OCI-LY3 (cell line): ENCODE measurements at regions not wholly inside any gene's neighbourhood (a gene's known extent, or its start where the extent isn't known, plus 50 kb on each side); places are given as distances from the start of the nearest gene placed in this dataset.
"Not testable (repeated sequence)": the region's sequence is repeated elsewhere in the genome, so short reads cannot be mapped to it uniquely, and the experiment has no call there.

Experiments
- H2AFZ ChIP-seq: fragments of 200-600, 300-600 bp; shearing (Covaris generic); 2 replicates; pipeline ENCODE4 v1.6.0; 2014; ENCODE audit warnings: antibody characterized with exemption, low read depth, low read length
- H3K27ac ChIP-seq: fragments of 200-600, 300-600 bp; sonication (generic); 2 replicates; pipeline ENCODE4 v1.5.1; 2014; ENCODE audit warnings: mild to moderate bottlenecking, low read length, moderate library complexity, mixed read lengths
- H3K27me3 ChIP-seq: fragments of 200-600, 300-600 bp; sonication (generic); 2 replicates; pipeline ENCODE4 v1.6.1; 2014; ENCODE audit warnings: low read depth, low read length, mixed read lengths
- H3K36me3 ChIP-seq: fragments of 200-600, 300-600 bp; sonication (generic); replicated peaks from 2 replicates; pipeline ENCODE3; 2014; ENCODE audit warnings: low read depth, low read length, mixed read lengths
- H3K4me1 ChIP-seq: fragments of 300-600, 200-600 bp; sonication (generic); 2 replicates; pipeline ENCODE4 v1.6.1; 2014; ENCODE audit warnings: low read length, mixed read lengths
- H3K4me2 ChIP-seq: fragments of 200-600, 300-600 bp; sonication (generic); 2 replicates; pipeline ENCODE4 v1.6.1; 2014; ENCODE audit warnings: low read length, mixed read lengths
- H3K4me3 ChIP-seq: fragments of 300-600, 200-600 bp; sonication (generic); 2 replicates; pipeline ENCODE4 v1.5.1; 2014; ENCODE audit warnings: antibody characterized with exemption, mild to moderate bottlenecking, low read length, moderate library complexity
- H3K79me2 ChIP-seq: fragments of 300-600, 200-600 bp; shearing (Covaris generic); 2 replicates; pipeline ENCODE4 v1.6.1; 2014; ENCODE audit warnings: mild to moderate bottlenecking, low read length, mixed read lengths
- H3K9ac ChIP-seq: fragments of 300-600, 200-600 bp; shearing (Covaris generic); 2 replicates; pipeline ENCODE4 v1.6.0; 2014; ENCODE audit warnings: mild to moderate bottlenecking, low read length, moderate library complexity
- H3K9me3 ChIP-seq: fragments of 200-600, 300-600 bp; shearing (Covaris generic); 2 replicates; pipeline ENCODE4 v1.6.1; 2014; ENCODE audit warnings: low read length, mixed read lengths; ENCODE audit not compliant: insufficient read depth
- H4K20me1 ChIP-seq: fragments of 200-600, 300-600 bp; sonication (generic); 2 replicates; pipeline ENCODE4 v1.6.1; 2016; ENCODE audit warnings: low read length, mixed read lengths; ENCODE audit not compliant: insufficient read depth
- EZH2phosphoT487 ChIP-seq: fragments of 200-600 bp; shearing (Covaris generic); IDR thresholded peaks from 2 replicates; pipeline ENCODE4 v1.6.1; 2018; ENCODE audit warnings: antibody characterized with exemption, mixed run types, low read depth
- TF ChIP-seq, protein P1 (sequence below): fragments of 200-600, 300-600 bp; sonication (generic); IDR thresholded peaks from 2 replicates; pipeline ENCODE4 v1.5.1; 2014; ENCODE audit warnings: antibody characterized with exemption, low read length, low read depth

DNA sequence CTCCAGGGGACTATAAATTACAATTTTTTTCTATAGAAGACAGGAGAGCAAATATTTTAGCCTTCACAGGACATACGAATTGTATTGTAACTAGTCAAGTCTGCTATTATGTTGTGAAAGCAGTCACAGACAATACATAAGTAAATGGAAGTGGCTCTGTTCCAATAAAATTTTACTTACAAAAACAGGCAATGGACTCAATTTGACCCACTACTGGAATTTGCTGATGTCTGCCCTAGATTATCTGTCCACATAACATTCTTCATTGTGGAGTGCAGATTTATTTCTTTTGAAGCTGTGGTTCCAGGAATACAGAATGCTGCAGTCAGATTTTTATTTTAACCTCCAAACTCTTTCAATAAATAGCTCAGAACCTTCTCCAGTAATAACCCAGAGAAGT is 330.3 kb downstream of the PPP4R3C start:
- TF ChIP-seq, protein P1, sequence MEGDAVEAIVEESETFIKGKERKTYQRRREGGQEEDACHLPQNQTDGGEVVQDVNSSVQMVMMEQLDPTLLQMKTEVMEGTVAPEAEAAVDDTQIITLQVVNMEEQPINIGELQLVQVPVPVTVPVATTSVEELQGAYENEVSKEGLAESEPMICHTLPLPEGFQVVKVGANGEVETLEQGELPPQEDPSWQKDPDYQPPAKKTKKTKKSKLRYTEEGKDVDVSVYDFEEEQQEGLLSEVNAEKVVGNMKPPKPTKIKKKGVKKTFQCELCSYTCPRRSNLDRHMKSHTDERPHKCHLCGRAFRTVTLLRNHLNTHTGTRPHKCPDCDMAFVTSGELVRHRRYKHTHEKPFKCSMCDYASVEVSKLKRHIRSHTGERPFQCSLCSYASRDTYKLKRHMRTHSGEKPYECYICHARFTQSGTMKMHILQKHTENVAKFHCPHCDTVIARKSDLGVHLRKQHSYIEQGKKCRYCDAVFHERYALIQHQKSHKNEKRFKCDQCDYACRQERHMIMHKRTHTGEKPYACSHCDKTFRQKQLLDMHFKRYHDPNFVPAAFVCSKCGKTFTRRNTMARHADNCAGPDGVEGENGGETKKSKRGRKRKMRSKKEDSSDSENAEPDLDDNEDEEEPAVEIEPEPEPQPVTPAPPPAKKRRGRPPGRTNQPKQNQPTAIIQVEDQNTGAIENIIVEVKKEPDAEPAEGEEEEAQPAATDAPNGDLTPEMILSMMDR, result no peak
- TF ChIP-seq EZH2phosphoT487, result no peak
- Histone ChIP-seq H3K27me3 (no peaks in the 10 kb centered on the region), H3K9ac (no peak overlapping the region)

DNA sequence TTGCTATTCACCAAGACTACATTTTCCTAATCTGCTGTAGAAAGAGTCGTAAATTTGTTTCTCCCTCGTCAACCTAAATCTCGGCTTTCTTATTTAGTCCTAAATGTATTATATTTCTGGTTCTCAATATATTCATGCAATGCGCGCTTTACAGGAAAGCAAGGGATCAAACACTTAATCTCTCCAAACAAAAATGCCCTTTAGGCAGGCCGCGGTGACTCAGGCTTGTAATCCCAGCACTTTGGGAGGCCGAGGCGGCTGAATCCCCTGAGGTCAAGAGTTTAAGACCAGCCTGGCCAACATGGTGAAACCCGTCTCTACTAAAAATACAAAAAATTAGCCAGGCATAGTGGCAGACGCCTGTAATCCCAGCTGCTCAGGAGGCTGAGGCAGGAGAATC is 376.0 kb downstream of the PPP4R3C start:
- not testable (repeated sequence) for H4K20me1 ChIP-seq, H3K36me3 ChIP-seq, H3K27ac ChIP-seq, H3K4me2 ChIP-seq, H2AFZ ChIP-seq, H3K4me3 ChIP-seq, H3K9ac ChIP-seq, H3K79me2 ChIP-seq, H3K27me3 ChIP-seq, H3K9me3 ChIP-seq, H3K4me1 ChIP-seq

More for the DNA sequence above, 330.3 kb downstream of the PPP4R3C start:
- Histone ChIP-seq H3K4me1 (no peaks in the 10 kb centered on the region), H3K4me2 (no peak overlapping the region), H3K4me3 (no peak overlapping the region), H3K79me2 (no peaks in the 10 kb centered on the region), H3K27ac (no peak overlapping the region), H3K9me3 (no peaks in the 10 kb centered on the region), H3K36me3 (no peaks in the 10 kb centered on the region), H2AFZ (no peak overlapping the region), H4K20me1 (no peaks in the 10 kb centered on the region)

DNA sequence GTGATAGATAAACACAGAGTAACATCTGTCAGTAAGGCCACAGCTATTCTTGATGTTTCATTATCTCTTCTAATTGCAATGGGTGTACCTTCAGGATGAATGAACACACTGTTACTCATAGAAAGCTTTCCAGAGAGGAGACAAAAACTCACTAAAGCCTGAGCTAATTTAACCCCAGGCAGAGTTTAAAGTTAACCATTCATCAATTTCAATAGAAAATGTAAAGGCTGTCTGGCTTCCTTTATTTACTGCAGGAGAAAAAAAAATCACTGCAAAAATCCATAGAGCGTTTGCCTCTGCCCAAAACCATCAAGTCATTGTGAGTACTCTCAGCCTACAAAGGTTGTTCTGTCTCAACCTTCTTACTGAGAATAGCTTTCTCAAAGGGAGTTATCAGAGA is 376.9 kb downstream of the PPP4R3C start:
- TF ChIP-seq, protein P1, result no peak
- no peak for TF ChIP-seq EZH2phosphoT487
- Histone ChIP-seq H2AFZ (no peak overlapping the region), H3K79me2 (no peaks in the 10 kb centered on the region), H3K27ac (no peak overlapping the region), H3K4me3 (no peak overlapping the region), H3K36me3 (no peaks in the 10 kb centered on the region), H3K4me2 (no peak overlapping the region), H3K9me3 (no peaks in the 10 kb centered on the region), H3K4me1 (no peaks in the 10 kb centered on the region), H3K9ac (no peak overlapping the region), H4K20me1 (no peaks in the 10 kb centered on the region), H3K27me3 (no peaks in the 10 kb centered on the region)

DNA sequence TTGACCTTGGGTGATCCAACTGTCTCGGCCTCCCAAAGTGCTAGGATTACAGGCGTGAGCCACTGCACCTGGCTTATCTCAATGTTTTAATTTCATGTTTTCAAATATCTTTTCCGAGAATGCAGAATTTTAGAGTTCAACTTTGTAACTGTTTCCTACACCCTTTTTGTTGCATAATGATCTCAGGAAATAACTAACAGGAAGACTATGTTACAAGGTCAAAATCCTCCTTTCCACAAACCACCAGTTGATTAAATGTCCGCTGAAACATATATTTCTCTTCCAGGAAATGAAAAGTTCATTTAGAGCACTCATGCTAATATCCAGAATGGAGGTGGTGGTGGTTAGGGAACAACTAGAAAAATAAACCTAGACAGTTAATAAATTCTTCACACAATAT is 377.8 kb downstream of the PPP4R3C start:
- Histone ChIP-seq H4K20me1 (no peaks in the 10 kb centered on the region), H3K4me2 (no peak overlapping the region), H2AFZ (no peak overlapping the region), H3K36me3 (no peaks in the 10 kb centered on the region), H3K79me2 (no peaks in the 10 kb centered on the region), H3K4me1 (no peaks in the 10 kb centered on the region), H3K27me3 (no peaks in the 10 kb centered on the region), H3K27ac (no peak overlapping the region), H3K9me3 (no peaks in the 10 kb centered on the region), H3K4me3 (no peak overlapping the region), H3K9ac (no peak overlapping the region)
- TF ChIP-seq, protein P1, result no peak
- no peak for TF ChIP-seq EZH2phosphoT487

DNA sequence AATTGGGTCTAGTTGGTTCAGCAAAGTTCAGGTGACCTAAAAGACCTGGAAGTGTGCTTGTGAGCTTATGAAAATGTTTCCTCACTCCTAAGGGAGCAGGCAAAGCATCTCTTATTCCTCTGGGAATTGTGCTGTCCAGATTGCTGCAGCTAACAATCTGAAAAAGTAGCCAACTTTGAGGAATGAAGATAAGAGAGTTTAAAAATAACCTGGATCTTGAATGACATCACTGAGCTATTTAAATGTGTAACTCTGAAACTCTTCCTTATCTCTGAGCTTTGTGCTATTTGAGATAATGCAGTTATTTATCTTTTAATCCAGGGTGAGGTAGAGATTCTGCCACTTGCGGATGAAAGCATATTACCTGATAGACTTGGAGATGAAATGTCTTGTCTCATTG is 384.8 kb downstream of the PPP4R3C start:
- no peak for TF ChIP-seq EZH2phosphoT487
- TF ChIP-seq, protein P1, result no peak
- H3K4me3 ChIP-seq, result no peak overlapping the region
- H3K36me3 ChIP-seq, result no peaks in the 10 kb centered on the region
- no peak overlapping the region for H2AFZ ChIP-seq
- no peaks in the 10 kb centered on the region for H3K27me3 ChIP-seq
- H3K4me2 ChIP-seq, result no peak overlapping the region
- no peaks in the 10 kb centered on the region; the same call in 1 of the 2 replicates for H3K9me3 ChIP-seq
- no peaks in the 10 kb centered on the region for H3K79me2 ChIP-seq
- no peaks in the 10 kb centered on the region for H4K20me1 ChIP-seq
- H3K4me1 ChIP-seq, result no peaks in the 10 kb centered on the region
- H3K9ac ChIP-seq, result no peak overlapping the region
- no peak overlapping the region for H3K27ac ChIP-seq
